GM10266 (cell line): ENCODE measurements at regions not wholly inside any gene's neighbourhood (a gene's known extent, or its start where the extent isn't known, plus 50 kb on each side); places are given as distances from the start of the nearest gene placed in this dataset.

Source experiments
- DNase-seq: peaks from one replicate; pipeline ENCODE4 v3.0.0; 2012; ENCODE audit errors: extremely low spot score
- TF ChIP-seq, protein P1 (sequence below): IDR thresholded peaks from 2 replicates; pipeline ENCODE4 v1.5.1; 2012; ENCODE audit warnings: mild to moderate bottlenecking, low read depth; ENCODE audit not compliant: control insufficient read depth, insufficient read depth; ENCODE audit errors: missing control alignments

DNA sequence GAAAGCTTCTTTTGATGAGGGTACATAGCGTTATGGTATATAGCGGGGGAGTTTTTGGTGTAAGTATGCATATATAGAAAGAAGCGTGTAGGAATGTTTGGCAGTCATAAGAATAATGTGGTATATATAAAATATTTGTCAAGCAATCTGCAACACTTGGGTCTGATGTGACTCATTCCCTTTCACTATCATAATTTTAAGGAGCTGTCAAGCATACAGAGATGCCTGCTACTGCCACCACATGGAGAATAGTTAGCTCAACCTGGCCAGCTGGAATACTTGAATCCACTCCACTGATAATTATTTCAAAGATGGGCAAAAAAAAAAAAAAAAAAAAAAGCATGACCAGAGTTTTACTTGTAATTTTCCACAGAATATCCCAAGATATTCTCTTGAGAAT lies 559.8 kb upstream of the REG3G start:
- DNase-seq: no peak
- TF ChIP-seq, protein P1, sequence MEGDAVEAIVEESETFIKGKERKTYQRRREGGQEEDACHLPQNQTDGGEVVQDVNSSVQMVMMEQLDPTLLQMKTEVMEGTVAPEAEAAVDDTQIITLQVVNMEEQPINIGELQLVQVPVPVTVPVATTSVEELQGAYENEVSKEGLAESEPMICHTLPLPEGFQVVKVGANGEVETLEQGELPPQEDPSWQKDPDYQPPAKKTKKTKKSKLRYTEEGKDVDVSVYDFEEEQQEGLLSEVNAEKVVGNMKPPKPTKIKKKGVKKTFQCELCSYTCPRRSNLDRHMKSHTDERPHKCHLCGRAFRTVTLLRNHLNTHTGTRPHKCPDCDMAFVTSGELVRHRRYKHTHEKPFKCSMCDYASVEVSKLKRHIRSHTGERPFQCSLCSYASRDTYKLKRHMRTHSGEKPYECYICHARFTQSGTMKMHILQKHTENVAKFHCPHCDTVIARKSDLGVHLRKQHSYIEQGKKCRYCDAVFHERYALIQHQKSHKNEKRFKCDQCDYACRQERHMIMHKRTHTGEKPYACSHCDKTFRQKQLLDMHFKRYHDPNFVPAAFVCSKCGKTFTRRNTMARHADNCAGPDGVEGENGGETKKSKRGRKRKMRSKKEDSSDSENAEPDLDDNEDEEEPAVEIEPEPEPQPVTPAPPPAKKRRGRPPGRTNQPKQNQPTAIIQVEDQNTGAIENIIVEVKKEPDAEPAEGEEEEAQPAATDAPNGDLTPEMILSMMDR: no peak

DNA sequence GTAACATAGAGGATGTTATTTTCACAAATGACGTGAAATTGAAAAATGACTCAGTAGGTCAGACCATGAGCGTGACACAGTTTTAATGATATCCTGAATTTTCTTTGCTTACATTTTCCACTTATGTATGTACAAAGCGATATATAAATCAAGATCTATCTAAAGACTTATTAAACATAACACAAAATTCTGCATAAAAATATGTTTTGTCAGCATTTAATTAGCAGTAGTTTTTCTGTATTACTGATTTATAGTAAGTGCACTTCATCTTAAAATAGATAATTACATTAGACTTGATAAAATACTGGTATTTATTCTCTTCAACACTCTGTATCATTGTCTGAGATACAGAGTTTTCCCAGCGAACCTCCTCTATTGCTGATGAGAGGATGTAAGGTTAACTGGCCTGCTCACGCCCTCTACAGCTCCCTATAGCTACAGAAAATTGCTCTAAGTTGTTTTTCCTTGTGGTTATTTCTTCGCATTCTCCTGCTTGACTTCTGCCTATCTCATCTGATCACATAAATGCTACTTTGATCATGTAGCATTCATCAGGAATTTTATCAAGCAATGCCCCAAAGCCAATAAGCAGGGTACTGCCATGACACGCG lies 548.8 kb upstream of the REG3G start:
- DNase-seq: no peak
- TF ChIP-seq, protein P1: no peak

DNA sequence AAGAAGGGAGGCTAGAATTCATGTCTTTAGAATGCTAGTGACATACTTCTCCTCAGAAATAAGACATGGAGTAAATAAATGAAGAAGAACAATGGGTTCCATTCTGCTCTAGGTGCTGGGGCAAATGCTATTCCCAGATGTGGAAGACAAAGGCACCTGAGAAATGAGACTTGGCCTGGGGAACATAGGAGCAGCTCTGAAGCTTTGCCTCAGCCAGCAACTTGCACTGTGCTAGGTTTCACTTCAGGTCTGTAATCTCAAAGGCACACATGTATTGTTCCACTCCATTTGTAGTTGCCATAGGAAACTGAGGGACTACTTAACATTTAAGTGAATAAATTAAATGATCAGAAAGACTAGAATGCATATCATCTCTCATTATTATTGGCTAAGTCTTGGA lies 538.9 kb upstream of the REG3G start:
- TF ChIP-seq, protein P1: no peak
- DNase-seq: no peak

DNA sequence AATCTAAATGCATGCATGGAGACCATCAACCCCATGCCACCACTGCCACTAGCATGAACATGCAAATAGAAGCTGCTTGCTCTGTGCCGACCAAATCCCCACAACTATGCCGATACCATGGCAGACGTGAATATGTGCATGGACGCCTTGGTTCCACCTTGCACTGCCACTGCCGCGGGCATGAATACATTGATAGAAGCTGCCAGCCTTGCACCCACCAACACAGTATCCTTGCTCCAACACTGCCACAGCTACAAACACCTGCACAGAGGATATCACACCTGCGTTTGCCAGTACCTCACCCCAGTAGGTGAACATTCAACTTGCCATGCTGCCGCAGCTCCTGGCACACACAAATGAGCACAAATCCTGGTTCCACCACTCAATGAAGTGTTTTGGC lies 527.4 kb upstream of the REG3G start:
- no peak for DNase-seq
- TF ChIP-seq, protein P1: no peak

DNA sequence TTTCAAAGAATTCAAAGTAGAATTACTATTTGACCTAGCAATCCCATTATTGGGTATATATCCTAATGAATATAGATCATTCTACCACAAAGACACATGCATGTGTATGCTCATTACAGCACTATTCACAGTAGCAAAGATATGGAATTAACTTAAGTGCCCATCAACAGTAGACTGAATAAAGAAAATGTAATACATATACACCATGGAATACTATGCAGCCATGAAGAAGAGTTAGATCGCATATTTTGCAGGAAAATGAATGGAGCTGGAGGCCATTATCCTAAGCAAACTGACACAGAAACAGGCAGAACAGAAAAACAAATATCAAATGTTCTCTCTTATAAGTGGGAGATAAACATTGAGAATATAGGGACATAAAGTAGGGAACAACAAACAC lies 519.2 kb upstream of the REG3G start:
- TF ChIP-seq, protein P1: no peak
- DNase-seq: no peak

DNA sequence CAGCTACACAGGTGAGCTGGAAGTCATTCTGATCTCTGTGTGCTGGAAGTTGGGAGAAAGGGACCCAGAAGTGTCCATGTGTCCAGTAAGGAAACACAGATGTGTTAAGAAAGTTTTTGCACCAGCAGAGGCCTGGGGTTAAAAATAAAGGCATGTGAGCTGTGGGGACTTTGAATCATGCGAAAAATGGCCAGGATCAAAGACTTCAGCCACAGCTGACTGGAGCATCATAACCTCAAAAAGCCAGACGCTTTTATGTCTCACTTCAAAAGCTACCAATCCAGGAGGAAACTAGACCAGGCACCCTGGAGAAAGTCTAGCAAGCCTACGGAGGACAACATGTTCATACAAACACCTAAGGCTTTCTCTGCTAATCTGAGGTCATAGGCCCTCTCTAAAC lies 503.6 kb upstream of the REG3G start:
- no peak for DNase-seq
- TF ChIP-seq, protein P1: no peak

DNA sequence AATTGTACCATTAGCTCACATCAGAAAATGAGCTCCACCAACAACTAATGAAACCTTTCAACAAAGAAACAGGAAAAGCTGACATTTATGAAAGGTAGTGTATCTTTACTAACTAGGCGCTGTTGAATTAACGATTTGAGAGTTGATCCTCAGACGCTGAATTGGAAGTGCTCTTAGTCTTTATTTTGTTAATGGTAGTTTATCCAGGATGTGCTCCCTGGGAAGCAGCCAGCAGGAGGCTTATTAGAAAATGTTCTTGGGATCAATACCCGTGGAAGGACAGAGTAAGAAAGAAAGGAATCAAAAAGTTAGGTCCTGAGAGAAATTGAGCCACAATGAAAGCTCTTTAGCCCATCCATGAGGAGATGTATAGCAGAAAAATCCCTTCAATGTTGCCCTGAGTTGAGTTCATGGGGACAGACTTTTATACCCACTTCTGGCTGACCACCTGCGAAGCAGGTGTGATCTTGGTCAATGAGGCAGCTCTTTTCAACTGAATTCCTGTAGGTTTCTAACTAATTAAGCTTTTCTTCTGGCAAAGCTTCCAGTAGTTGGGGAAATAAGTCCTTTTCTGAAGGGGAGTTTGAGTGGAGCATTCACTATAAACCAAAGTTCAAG lies 492.6 kb upstream of the REG3G start:
- TF ChIP-seq, protein P1: no peak
- DNase-seq: no peak
